ENCODE measurements at regions not wholly inside any gene's neighbourhood (a gene's known extent, or its start where the extent isn't known, plus 50 kb on each side); places are given as distances from the start of the nearest gene placed in this dataset.

DNA sequence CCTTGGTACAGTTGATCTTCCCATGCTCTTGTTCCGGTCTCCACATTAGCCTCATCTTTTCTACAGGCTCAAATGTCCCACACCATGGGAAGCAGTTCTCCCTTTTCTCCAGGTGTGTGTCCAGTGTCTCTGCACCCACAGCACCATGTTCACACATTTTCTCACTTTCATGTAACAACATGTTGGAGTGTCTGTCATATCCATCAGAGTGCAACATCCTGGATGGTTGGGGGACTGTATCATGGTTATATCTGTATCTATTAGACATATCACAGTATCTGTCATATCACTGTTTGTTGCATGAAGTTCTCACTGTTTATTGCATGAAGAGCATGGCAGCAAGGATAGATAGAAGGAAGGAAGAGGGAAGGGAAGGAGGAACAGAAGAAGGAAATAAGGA lies 635.6 kb downstream of the EPM2A start:
- Mint-ChIP-seq H3K4me1 (peaks cover 7% of the 10 kb centered on the region), H3K4me3 (no peak overlapping the region), H3K36me3 (peaks cover 24% of the 10 kb centered on the region), H3K27me3 (ENCODE audit: low read depth) (0 out of 2 replicates have a peak, but pooled peaks cover 3% of the 10 kb centered on the region), H3K27ac (no peak overlapping the region), H3K9me3 (peaks cover 47% of the 10 kb centered on the region)
- CTCF ChIA-PET = no interaction called here
- ATAC-seq = no peak
- POLR2A ChIA-PET = no interaction called here
- TF ChIP-seq, protein P1, sequence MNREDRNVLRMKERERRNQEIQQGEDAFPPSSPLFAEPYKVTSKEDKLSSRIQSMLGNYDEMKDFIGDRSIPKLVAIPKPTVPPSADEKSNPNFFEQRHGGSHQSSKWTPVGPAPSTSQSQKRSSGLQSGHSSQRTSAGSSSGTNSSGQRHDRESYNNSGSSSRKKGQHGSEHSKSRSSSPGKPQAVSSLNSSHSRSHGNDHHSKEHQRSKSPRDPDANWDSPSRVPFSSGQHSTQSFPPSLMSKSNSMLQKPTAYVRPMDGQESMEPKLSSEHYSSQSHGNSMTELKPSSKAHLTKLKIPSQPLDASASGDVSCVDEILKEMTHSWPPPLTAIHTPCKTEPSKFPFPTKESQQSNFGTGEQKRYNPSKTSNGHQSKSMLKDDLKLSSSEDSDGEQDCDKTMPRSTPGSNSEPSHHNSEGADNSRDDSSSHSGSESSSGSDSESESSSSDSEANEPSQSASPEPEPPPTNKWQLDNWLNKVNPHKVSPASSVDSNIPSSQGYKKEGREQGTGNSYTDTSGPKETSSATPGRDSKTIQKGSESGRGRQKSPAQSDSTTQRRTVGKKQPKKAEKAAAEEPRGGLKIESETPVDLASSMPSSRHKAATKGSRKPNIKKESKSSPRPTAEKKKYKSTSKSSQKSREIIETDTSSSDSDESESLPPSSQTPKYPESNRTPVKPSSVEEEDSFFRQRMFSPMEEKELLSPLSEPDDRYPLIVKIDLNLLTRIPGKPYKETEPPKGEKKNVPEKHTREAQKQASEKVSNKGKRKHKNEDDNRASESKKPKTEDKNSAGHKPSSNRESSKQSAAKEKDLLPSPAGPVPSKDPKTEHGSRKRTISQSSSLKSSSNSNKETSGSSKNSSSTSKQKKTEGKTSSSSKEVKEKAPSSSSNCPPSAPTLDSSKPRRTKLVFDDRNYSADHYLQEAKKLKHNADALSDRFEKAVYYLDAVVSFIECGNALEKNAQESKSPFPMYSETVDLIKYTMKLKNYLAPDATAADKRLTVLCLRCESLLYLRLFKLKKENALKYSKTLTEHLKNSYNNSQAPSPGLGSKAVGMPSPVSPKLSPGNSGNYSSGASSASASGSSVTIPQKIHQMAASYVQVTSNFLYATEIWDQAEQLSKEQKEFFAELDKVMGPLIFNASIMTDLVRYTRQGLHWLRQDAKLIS (CRISPR knock-in tag; IDR thresholded peaks at IDR 0.05; ENCODE audit: borderline replicate concordance) = no peak
- TF ChIP-seq, protein P2, sequence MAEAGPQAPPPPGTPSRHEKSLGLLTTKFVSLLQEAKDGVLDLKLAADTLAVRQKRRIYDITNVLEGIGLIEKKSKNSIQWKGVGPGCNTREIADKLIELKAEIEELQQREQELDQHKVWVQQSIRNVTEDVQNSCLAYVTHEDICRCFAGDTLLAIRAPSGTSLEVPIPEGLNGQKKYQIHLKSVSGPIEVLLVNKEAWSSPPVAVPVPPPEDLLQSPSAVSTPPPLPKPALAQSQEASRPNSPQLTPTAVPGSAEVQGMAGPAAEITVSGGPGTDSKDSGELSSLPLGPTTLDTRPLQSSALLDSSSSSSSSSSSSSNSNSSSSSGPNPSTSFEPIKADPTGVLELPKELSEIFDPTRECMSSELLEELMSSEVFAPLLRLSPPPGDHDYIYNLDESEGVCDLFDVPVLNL (CRISPR knock-in tag; IDR thresholded peaks at IDR 0.05; ENCODE audit: borderline replicate concordance, low read depth) = no peak
- TF ChIP-seq, protein P3, sequence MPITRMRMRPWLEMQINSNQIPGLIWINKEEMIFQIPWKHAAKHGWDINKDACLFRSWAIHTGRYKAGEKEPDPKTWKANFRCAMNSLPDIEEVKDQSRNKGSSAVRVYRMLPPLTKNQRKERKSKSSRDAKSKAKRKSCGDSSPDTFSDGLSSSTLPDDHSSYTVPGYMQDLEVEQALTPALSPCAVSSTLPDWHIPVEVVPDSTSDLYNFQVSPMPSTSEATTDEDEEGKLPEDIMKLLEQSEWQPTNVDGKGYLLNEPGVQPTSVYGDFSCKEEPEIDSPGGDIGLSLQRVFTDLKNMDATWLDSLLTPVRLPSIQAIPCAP (CRISPR knock-in tag; IDR thresholded peaks at IDR 0.05) = no peak
- TF ChIP-seq ELF4 (CRISPR knock-in tag; IDR thresholded peaks at IDR 0.05; ENCODE audit: low read depth) (no peak), MXD4 (CRISPR knock-in tag; IDR thresholded peaks at IDR 0.05; ENCODE audit: borderline replicate concordance) (no peak), CREM (CRISPR knock-in tag; IDR thresholded peaks at IDR 0.05) (no peak), NR1H2 (CRISPR knock-in tag; IDR thresholded peaks at IDR 0.05) (no peak), FOXP1 (CRISPR knock-in tag; IDR thresholded peaks at IDR 0.05; ENCODE audit: borderline replicate concordance) (no peak), ZNF416 (CRISPR knock-in tag; IDR thresholded peaks at IDR 0.05) (no peak), ZNF263 (CRISPR knock-in tag; IDR thresholded peaks at IDR 0.05; ENCODE audit: low read depth) (no peak), FOXK1 (CRISPR knock-in tag; IDR thresholded peaks at IDR 0.05) (no peak), ZNF138 (CRISPR knock-in tag; conservative IDR thresholded peaks at IDR 0.05) (no peak), HMGA2 (CRISPR knock-in tag; IDR thresholded peaks at IDR 0.05) (no peak), ZBTB21 (CRISPR knock-in tag; IDR thresholded peaks at IDR 0.05; ENCODE audit: borderline replicate concordance) (no peak)
- TF ChIP-seq, protein P4, sequence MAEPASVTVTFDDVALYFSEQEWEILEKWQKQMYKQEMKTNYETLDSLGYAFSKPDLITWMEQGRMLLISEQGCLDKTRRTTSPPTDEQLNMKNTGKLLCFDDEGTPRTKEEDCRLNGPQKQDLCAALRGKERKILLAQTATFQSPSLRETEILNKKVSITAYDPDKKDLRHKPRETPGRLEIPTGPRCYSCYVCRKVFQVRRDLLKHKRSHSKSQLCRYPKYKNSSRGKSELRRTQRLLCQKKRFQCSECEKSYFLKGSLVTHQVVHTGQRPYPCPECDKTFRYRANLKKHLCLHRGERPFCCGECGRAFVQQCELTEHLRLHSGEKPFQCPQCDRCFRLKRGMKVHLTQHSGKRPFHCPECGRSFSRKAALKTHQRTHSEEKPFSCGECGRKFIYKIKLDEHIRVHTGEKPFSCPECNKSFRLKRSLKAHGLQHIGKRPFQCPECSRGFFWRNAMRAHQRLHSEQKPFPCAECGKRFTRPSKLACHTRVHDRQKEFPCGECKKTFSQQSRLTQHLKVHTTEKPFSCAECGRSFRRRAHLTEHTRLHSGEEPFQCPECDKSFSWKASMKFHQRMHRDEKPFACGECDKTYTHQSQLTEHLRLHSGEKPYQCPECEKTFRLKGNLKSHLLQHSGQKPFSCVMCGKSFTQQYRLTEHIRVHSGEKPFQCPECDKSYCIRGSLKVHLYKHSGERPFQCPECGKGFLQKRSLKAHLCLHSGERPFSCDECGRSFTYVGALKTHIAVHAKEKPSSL (CRISPR knock-in tag; conservative IDR thresholded peaks at IDR 0.05) = no peak
- TF ChIP-seq, protein P5, sequence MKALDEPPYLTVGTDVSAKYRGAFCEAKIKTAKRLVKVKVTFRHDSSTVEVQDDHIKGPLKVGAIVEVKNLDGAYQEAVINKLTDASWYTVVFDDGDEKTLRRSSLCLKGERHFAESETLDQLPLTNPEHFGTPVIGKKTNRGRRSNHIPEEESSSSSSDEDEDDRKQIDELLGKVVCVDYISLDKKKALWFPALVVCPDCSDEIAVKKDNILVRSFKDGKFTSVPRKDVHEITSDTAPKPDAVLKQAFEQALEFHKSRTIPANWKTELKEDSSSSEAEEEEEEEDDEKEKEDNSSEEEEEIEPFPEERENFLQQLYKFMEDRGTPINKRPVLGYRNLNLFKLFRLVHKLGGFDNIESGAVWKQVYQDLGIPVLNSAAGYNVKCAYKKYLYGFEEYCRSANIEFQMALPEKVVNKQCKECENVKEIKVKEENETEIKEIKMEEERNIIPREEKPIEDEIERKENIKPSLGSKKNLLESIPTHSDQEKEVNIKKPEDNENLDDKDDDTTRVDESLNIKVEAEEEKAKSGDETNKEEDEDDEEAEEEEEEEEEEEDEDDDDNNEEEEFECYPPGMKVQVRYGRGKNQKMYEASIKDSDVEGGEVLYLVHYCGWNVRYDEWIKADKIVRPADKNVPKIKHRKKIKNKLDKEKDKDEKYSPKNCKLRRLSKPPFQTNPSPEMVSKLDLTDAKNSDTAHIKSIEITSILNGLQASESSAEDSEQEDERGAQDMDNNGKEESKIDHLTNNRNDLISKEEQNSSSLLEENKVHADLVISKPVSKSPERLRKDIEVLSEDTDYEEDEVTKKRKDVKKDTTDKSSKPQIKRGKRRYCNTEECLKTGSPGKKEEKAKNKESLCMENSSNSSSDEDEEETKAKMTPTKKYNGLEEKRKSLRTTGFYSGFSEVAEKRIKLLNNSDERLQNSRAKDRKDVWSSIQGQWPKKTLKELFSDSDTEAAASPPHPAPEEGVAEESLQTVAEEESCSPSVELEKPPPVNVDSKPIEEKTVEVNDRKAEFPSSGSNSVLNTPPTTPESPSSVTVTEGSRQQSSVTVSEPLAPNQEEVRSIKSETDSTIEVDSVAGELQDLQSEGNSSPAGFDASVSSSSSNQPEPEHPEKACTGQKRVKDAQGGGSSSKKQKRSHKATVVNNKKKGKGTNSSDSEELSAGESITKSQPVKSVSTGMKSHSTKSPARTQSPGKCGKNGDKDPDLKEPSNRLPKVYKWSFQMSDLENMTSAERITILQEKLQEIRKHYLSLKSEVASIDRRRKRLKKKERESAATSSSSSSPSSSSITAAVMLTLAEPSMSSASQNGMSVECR (CRISPR knock-in tag; IDR thresholded peaks at IDR 0.05; ENCODE audit: borderline replicate concordance) = no peak
- TF ChIP-seq, protein P6, sequence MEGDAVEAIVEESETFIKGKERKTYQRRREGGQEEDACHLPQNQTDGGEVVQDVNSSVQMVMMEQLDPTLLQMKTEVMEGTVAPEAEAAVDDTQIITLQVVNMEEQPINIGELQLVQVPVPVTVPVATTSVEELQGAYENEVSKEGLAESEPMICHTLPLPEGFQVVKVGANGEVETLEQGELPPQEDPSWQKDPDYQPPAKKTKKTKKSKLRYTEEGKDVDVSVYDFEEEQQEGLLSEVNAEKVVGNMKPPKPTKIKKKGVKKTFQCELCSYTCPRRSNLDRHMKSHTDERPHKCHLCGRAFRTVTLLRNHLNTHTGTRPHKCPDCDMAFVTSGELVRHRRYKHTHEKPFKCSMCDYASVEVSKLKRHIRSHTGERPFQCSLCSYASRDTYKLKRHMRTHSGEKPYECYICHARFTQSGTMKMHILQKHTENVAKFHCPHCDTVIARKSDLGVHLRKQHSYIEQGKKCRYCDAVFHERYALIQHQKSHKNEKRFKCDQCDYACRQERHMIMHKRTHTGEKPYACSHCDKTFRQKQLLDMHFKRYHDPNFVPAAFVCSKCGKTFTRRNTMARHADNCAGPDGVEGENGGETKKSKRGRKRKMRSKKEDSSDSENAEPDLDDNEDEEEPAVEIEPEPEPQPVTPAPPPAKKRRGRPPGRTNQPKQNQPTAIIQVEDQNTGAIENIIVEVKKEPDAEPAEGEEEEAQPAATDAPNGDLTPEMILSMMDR (IDR thresholded peaks at IDR 0.05) = no peak
- TF ChIP-seq, protein P7, sequence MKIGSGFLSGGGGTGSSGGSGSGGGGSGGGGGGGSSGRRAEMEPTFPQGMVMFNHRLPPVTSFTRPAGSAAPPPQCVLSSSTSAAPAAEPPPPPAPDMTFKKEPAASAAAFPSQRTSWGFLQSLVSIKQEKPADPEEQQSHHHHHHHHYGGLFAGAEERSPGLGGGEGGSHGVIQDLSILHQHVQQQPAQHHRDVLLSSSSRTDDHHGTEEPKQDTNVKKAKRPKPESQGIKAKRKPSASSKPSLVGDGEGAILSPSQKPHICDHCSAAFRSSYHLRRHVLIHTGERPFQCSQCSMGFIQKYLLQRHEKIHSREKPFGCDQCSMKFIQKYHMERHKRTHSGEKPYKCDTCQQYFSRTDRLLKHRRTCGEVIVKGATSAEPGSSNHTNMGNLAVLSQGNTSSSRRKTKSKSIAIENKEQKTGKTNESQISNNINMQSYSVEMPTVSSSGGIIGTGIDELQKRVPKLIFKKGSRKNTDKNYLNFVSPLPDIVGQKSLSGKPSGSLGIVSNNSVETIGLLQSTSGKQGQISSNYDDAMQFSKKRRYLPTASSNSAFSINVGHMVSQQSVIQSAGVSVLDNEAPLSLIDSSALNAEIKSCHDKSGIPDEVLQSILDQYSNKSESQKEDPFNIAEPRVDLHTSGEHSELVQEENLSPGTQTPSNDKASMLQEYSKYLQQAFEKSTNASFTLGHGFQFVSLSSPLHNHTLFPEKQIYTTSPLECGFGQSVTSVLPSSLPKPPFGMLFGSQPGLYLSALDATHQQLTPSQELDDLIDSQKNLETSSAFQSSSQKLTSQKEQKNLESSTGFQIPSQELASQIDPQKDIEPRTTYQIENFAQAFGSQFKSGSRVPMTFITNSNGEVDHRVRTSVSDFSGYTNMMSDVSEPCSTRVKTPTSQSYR (CRISPR knock-in tag; IDR thresholded peaks at IDR 0.05) = no peak
- DNase-seq (ENCODE audit: low spot score) = no peak

Measured in WTC11 (cell line).